ENCODE measurements at regions not wholly inside any gene's neighbourhood (a gene's known extent, or its start where the extent isn't known, plus 50 kb on each side); places are given as distances from the start of the nearest gene placed in this dataset.

DNA sequence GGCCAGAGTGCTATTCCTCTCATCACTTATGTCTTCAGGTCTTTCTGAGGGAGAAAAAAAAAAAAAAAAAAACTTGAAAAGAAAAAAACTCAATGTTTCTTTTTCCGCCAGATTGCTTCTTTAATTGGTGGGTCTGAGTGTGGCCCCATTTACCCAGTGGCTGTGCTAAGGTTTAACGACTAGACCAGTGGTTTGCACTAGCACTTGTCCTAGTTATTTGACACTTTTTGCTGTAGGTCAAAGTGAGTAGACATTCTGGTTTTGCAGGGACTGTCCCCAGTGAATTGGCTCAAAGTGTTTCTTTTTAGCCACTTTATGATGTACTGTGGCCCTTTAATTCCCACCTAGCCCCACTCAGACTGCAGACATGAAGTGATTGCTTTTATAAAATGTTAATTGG lies 273.3 kb downstream of the PTEN start:
- DNase-seq: no peak

DNA sequence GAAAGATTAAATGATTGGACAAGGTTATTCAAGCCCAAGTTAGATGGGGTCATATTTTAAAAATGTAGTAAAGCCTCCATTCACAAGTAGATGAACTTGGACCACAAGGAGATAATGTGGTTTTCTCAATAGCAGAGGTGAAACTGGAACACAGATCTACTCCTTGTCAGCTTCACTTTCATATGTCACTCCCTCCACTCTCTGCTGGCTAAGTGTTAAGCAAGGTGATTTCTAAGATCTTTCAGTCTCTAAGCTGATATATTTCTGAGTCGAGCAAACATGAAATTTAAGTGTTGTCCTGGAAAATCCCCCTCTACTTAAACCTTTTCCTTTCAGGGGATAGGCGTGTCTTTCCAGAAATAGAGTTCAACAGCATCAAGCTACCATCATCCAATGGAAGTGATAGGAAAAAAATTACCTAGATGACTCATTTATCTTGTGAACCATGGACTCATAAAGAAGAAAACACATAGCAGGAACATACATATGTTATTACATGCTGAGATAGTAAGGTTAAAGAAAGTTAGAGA lies 275.0 kb downstream of the PTEN start:
- no peak for DNase-seq

DNA sequence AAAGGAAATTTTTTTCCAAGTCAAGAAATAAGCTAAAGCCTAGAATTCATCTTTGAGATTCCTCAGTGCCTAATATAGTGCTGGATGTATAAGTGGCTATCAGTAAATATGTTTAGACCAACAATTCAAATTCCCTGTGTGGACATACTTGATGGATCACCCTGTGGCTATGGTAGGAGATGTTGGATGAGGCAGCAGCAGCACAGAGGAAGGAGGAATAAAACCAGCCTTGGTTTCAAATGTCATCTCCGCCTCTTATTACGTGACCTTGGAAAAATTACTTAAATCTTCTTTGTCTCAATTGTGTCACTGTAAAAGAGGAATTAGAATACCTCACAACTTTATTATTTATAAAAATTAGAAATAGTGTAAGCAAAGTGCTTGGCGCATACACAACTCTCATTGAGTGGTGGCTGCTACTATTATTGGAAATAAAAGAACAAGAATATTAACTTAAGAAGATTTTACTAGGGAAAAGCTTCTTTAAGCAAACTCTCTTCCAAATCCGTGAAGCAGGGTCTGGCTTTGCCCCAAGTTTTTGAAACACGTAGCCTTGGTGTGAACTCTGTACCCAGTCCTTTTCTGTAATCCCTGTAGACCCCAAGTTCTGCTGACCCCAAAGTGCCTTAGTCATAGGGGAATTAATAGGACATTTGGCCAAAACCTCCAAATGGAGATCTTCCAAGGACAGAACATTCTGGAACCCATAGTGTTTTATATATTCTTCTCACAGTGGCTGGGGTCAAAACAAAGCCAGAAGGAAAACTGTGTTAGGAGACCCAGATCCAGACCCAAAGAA lies 283.8 kb downstream of the PTEN start:
- no peak for DNase-seq

DNA sequence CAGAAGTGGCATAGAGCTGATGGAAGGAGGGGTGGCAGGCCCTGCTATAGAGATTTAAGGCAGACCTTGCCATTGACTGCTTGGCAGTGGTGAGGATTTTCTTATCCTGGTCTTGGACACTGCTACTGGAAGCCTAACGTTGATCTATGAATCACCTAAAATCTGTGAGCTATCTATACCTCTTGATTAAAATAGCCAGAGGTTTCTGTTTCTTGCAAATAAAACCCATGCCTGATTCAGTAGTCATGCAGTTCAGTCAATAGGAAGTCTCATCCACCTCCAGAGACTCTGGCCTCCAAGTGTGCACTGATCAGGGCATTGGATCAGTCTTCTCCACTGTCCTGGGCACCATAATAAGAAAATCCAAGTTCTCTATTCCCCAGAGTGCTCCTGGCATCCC lies 286.5 kb downstream of the PTEN start:
- no peak for DNase-seq

GRCh38 chr10:88150339-88150738 lies 286.9 kb downstream of the PTEN start:
- DNase-seq: no peak

GRCh38 chr10:88152728-88153133 lies 289.3 kb downstream of the PTEN start:
- DNase-seq: no peak

GRCh38 chr10:88154596-88155250 lies 291.3 kb downstream of the PTEN start:
- no peak for DNase-seq

DNA sequence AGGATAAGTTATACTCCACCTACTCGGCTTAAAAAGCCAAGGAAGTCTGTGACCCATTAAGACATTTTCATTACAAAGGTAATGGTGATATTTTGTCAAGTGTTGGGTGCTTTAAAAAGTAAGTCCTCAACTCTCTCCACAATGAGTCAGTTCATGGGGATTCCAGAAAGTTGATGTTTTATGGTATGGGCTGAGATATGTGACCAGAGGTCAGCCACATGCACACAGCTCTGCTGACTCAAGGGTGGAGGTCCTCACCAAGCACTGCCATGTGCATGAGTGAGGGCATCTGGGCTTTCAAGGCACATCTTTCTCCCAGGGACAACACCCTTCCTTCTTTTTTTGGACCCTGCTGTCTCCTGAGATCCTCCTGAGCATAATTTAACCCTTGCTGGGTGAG lies 292.9 kb downstream of the PTEN start:
- no peak for DNase-seq

GRCh38 chr10:88157981-88158465 lies 294.6 kb downstream of the PTEN start:
- DNase-seq: no peak

DNA sequence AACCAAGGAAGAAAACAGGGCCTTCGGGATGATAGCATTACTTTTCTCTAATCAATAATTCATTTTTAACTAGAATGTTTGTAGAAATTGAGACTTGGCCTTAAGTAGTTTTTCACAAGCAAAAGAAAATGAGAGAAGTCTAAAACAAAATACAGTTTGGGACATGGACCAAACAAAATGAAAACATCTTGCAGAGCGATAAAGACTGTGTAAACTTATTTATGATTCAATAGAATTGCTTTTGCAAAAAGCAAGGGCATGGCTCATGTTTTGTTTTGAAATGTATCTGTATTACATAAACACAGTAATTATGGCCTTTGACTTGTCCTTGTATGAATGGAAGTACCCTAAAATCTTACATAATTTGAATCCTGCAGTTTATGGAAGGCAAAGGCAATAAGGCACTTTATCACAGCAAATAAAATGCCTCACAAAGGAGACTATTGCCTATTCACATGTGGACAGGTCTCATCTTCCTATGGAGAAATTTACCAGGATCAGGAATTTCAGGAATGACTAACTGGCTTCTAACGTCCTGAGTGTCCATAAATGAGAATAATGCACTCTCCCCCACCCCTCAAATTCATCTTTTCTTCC lies 295.2 kb downstream of the PTEN start:
- DNase-seq: no peak

DNA sequence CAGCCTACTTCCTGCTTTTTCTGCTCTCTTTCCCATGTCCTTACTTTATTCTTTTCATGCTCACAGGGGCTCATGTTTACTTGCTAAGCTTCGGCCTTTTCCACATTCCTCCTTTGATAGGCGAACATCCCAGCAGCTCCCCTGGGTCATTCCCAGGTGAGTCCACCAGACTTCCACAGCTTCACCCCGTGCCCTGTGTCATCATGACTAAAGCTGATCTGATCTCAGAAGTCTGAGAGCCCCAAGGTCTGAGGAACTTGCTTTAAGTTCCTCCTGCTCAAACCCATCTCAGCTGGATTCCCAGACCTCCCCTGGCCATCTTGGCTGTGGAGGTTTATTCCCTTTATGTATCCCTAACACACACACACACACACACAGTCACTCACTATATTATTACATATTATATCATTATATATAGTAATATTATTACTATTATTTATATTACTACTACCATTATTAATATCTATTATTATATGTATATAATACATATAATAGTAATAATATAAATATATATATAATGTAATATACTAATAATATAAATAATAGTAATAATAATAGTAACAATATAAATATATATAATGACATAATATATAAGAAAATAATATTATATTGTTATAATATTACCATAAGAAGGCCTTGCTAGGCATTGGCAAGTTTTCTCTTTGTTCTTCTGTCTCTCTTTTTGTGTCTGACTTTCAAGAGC lies 295.9 kb downstream of the PTEN start:
- no peak for DNase-seq

DNA sequence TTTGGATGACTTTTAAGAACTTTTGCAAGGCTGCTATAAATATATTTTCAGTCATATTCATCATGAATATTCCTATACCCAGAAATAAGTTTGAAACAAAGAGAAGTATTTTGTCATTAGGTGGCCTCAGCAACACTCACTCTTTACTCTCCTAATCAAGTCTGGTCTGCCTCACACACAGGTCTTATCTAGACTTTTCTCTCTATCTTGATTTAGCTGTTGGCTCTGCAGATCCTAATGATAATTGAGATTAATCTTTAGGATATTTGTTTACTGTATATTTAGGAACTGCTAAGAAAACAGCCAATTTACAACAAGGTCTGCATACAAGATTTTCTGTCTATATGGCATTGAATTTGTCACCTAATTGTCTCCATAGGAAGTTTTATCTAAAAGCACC lies 297.6 kb downstream of the PTEN start:
- DNase-seq: no peak

DNA sequence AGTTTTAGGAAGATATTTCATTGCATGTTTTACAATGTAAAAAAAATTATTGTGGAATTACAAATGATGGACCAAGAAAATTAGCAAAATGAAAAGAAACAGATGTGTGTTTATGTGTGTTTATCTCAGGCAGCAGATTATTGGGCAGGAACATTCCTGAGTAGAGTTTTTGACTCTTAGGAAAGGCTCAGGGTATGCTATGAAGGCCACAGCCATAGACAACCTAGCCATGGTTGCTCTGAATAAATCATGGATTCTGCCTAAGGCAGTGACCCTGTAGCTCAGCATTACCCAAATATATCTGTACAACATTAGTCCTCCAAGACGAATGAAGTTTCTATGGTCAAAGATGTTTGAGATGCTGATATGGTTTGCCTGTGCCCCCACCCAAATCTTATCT lies 298.3 kb downstream of the PTEN start:
- DNase-seq: no peak

GRCh38 chr10:88162852-88163251 lies 299.4 kb downstream of the PTEN start:
- DNase-seq: no peak

DNA sequence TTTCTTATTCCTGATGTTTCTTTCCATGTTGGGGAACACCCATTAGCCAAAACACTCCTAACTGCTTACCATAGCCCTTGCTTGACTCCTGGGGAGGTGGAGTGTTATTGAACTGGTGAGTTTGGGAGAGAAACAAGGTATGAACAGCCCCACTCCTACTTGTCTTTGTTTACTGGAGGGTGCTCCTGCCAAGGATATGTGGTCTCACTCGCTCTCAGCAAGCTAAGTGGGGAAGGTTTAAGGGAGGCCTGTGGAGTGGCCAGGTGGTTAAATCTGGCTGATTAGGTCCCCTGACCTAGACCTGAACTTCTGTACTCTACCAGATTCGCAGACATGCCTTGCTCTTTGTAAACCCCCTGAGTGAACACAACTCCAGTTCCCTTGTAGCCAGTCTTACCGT lies 300.1 kb downstream of the PTEN start:
- no peak for DNase-seq

- no peak for DNase-seq
Observed at GRCh38 chr10:88164471-88164870, 301.0 kb downstream of the PTEN start.

- DNase-seq: no peak
Observed at GRCh38 chr10:88165849-88166271, 302.4 kb downstream of the PTEN start.

GRCh38 chr10:88168171-88169036 lies 305.0 kb downstream of the PTEN start:
- DNase-seq: no peak

- DNase-seq: no peak
Observed at GRCh38 chr10:88169037-88169319, 305.6 kb downstream of the PTEN start.

- no peak for DNase-seq
Observed at GRCh38 chr10:88170628-88171027, 307.2 kb downstream of the PTEN start.

DNA sequence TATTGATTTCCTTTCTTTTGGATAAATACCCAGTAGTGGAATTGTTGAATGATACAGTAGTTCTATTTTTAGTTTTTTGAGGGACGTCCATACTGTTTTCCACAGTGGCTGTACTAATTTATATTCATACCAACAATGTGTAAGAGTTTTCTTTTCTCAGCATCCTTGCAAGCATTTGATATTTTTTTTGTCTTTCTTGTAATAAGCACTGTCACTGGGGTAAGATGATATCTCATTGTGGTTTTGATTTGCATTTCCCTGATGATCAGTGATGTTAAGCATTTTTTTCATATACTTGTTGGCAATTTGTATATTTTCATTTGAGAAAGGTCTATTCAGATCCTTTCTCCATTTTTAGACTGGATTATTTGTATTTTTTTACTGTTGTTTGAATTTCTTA lies 308.7 kb downstream of the PTEN start:
- DNase-seq: no peak

DNA sequence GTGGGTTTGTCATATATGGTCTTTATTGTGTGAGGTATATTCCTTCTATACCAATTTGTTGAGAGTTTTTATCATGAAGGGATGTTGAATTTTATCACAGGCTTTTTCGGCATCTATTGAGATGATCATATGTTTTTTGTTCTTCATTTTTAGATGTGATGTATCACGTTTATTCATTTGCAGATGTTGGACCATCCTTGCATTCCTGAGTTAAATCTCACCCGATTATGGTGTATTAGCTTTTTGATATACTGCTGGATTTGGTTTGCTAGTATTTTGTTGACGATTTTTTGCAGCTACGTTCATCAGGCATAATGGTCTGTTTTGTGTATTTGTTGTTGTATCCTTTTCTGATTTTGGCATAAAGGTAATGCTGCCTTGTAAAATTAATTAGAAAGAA lies 311.0 kb downstream of the PTEN start:
- no peak for DNase-seq
